Common myeloid progenitor, CD34-positive (primary cell): ENCODE measurements at regions not wholly inside any gene's neighbourhood (a gene's known extent, or its start where the extent isn't known, plus 50 kb on each side); places are given as distances from the start of the nearest gene placed in this dataset.
"Not testable (repeated sequence)": the region's sequence is repeated elsewhere in the genome, so short reads cannot be mapped to it uniquely, and the experiment has no call there.

Source experiments
- CTCF ChIA-PET: fragments of 350-600 bp; sonication (Branson Sonifier 250); formaldehyde crosslinking; loops from one replicate; lab custom pipeline; 2021; ENCODE audit warnings: antibody characterized with exemption; lab: Charles Lee
- POLR2A ChIA-PET: fragments of 350-600 bp; sonication (Branson Sonifier 250); formaldehyde crosslinking; loops from one replicate; lab custom pipeline; 2021; ENCODE audit warnings: antibody characterized with exemption; lab: Charles Lee
- DNase-seq, 3 donors: peaks; one replicate each; pipeline versions ENCODE4 v3.0.0 to v3.0.0-alpha.2; 2013
- H3K27ac ChIP-seq, 2 experiments: 1 replicate in 1 of 2; 2 replicates in 1 of 2; pipeline ENCODE4 v1.7.0; 2013; ENCODE audit warnings: inconsistent platforms in 2 of 2, low read length in 2 of 2, mild to moderate bottlenecking in 2 of 2, low read depth in 1 of 2, moderate library complexity in 1 of 2; ENCODE audit not compliant: severe bottlenecking in 2 of 2, insufficient read depth in 1 of 2, poor library complexity in 1 of 2
- H3K27me3 ChIP-seq, 5 experiments: replicated peaks in 2 of 5; 1 replicate in 3 of 5; 2 replicates in 2 of 5; pipeline versions ENCODE4 v1.6.1 to v1.7.0; 2013; ENCODE audit warnings: low read length in 4 of 5, mild to moderate bottlenecking in 2 of 5, moderate library complexity in 2 of 5, inconsistent platforms in 1 of 5; ENCODE audit not compliant: insufficient read depth in 5 of 5, control insufficient read depth in 4 of 5
- H3K36me3 ChIP-seq, 4 experiments: 1 replicate in 2 of 4; 2 replicates in 2 of 4; pipeline versions ENCODE4 v1.6.1 to v1.7.0; 2013; ENCODE audit warnings: low read length in 3 of 4, control low read depth in 1 of 4, mild to moderate bottlenecking in 1 of 4; ENCODE audit not compliant: control insufficient read depth in 4 of 4, insufficient read depth in 4 of 4
- H3K4me1 ChIP-seq, 4 experiments: 1 replicate in 3 of 4; 2 replicates in 1 of 4; pipeline versions ENCODE4 v1.6.1 to v1.7.1; 2013; ENCODE audit warnings: low read length in 3 of 4, mild to moderate bottlenecking in 3 of 4, control low read depth in 1 of 4, inconsistent platforms in 1 of 4, moderate library complexity in 1 of 4; ENCODE audit not compliant: control insufficient read depth in 4 of 4, insufficient read depth in 4 of 4; ENCODE audit errors: control extremely low read depth in 1 of 4
- H3K4me3 ChIP-seq, 7 experiments: 1 replicate in 4 of 7; 2 replicates in 3 of 7; pipeline versions ENCODE4 v1.5.1 to v1.7.0; 2013; ENCODE audit warnings: mild to moderate bottlenecking in 7 of 7, low read length in 6 of 7, moderate library complexity in 6 of 7, inconsistent platforms in 2 of 7, low read depth in 2 of 7, control low read depth in 1 of 7; ENCODE audit not compliant: insufficient read depth in 4 of 7, control insufficient read depth in 1 of 7; ENCODE audit errors: extremely low read depth in 1 of 7
- H3K9me3 ChIP-seq, 5 experiments: 1 replicate in 4 of 5; 2 replicates in 1 of 5; pipeline versions ENCODE4 v1.6.1 to v1.7.1; 2013; ENCODE audit warnings: low read length in 4 of 5, mild to moderate bottlenecking in 2 of 5, inconsistent platforms in 1 of 5, low read depth in 1 of 5, moderate library complexity in 1 of 5; ENCODE audit not compliant: control insufficient read depth in 4 of 5, insufficient read depth in 2 of 5; ENCODE audit errors: control extremely low read depth in 1 of 5
- WGBS: methylation state at CpG from one replicate; pipeline ENCODE4 v1.1.5; 2013; ENCODE audit not compliant: insufficient coverage; 5-methylcytosine and 5-hydroxymethylcytosine counted together

DNA sequence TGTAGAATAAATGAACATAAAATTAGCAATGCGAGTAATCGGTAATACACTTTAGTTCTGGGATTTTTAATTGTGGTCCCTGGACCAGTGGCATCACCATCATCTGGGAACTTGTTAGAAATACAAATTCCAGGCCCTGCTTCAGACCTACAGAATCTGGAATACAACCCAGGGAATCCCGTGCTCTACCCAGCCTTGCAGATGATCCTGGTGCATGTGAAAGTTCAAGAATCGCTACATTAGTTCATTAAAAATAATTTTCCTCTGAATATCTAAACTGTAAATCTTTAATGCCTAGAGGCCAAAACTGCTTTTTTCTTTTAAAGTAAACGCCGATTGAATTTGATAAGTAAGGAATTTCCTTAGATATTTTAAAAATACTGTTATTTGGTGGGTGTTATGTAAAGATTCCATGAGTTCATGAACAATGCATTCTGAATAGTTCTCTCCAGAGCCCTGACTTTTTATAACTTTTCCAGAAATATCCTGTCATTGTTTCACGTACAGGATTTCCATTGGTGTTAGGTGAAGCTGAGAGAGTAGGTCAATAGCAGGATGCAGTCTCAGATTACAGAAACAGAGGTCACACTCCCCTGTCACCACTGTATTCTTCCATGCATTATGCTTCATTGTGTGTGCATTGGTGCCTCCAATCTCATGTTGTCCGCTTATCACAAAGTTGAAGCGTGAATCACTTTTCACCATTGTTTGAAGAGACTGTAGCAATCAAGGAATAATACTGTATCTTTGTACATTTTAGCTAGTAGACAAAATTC, 596.5 kb upstream of the KLF12 start:
- Histone ChIP-seq H3K36me3 (no peaks in the 10 kb centered on the region), H3K4me1 (no peaks in the 10 kb centered on the region), H3K27ac (no peak overlapping the region), H3K27me3 (no peaks in the 10 kb centered on the region), H3K4me3 (no peak overlapping the region), H3K9me3 (no peaks in the 10 kb centered on the region)
- POLR2A ChIA-PET, result no interaction called here
- 80% methylated on average over 5 of the region's 9 CpGs for WGBS
- CTCF ChIA-PET, result no interaction called here
- DNase-seq, result no peak

- CTCF ChIA-PET, result no interaction called here
- Histone ChIP-seq H3K27me3 (no peaks in the 10 kb centered on the region), H3K4me1 (no peaks in the 10 kb centered on the region), H3K27ac (no peak overlapping the region), H3K4me3 (no peak overlapping the region), H3K36me3 (no peaks in the 10 kb centered on the region), H3K9me3 (no peaks in the 10 kb centered on the region)
- POLR2A ChIA-PET, result no interaction called here
- WGBS, result 100% methylated on average over 1 of the region's 1 CpG
- no peak for DNase-seq
Measured at GRCh38 chr13:74726206-74726605, 592.0 kb upstream of the KLF12 start.

GRCh38 chr13:74718232-74718842, 584.1 kb upstream of the KLF12 start:
- H3K27ac ChIP-seq, H3K27me3 ChIP-seq, POLR2A ChIA-PET, H3K9me3 ChIP-seq, CTCF ChIA-PET, DNase-seq, H3K4me3 ChIP-seq, H3K4me1 ChIP-seq, H3K36me3 ChIP-seq: not testable (repeated sequence)
- WGBS, result 92% methylated on average over 7 of the region's 31 CpGs

DNA sequence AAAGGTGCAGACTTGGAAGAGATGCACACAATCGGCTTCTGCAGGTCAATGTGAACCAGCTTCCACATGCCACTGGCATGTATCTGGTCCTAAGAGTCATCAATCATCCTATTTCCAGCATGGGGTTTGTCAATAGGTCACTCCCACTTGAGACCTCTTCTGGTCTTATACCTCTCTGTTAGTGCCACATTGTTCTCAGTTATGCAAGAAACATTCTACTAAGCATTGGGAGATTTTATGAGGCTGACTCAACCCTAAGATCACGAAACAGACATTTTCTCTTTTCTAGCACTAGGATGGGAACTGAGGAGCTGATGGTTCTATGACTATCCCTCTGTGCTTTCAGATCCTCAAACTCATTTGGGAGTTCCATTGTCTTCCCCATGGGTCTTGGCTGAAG, 581.5 kb upstream of the KLF12 start:
- ChIA-PET POLR2A (no interaction called here), CTCF (no interaction called here)
- H3K4me3 ChIP-seq, result no peak overlapping the region

GRCh38 chr13:74710006-74710405, 575.8 kb upstream of the KLF12 start:
- Histone ChIP-seq H3K4me1 (no peaks in the 10 kb centered on the region), H3K9me3 (peaks cover 0 to 3% (median 0%) of the 10 kb centered on the region in 5 experiments), H3K4me3 (no peak overlapping the region), H3K36me3 (no peaks in the 10 kb centered on the region), H3K27ac (no peak overlapping the region), H3K27me3 (no peaks in the 10 kb centered on the region)
- no peak for DNase-seq
- ChIA-PET POLR2A (no interaction called here), CTCF (no interaction called here)

More for the DNA sequence above, 581.5 kb upstream of the KLF12 start:
- Histone ChIP-seq H3K36me3 (no peaks in the 10 kb centered on the region), H3K4me1 (no peaks in the 10 kb centered on the region), H3K27ac (no peak overlapping the region), H3K27me3 (no peaks in the 10 kb centered on the region), H3K9me3 (peaks cover 0 to 4% (median 0%) of the 10 kb centered on the region in 5 experiments)
- whole genome bisulfite sequencing, result 76% methylated on average over 2 of the region's 2 CpGs
- no peak for DNase-seq

GRCh38 chr13:74709226-74709625, 575.0 kb upstream of the KLF12 start:
- no peak for DNase-seq
- no peak overlapping the region for H3K4me3 ChIP-seq
- no peaks in the 10 kb centered on the region for H3K36me3 ChIP-seq
- no peaks in the 10 kb centered on the region for H3K27me3 ChIP-seq
- CTCF ChIA-PET, result no interaction called here
- peaks cover 0 to 3% (median 0%) of the 10 kb centered on the region in 5 experiments for H3K9me3 ChIP-seq
- POLR2A ChIA-PET, result no interaction called here
- H3K27ac ChIP-seq, result no peak overlapping the region
- WGBS, result 71% methylated on average over 2 of the region's 2 CpGs
- H3K4me1 ChIP-seq, result no peaks in the 10 kb centered on the region

DNA sequence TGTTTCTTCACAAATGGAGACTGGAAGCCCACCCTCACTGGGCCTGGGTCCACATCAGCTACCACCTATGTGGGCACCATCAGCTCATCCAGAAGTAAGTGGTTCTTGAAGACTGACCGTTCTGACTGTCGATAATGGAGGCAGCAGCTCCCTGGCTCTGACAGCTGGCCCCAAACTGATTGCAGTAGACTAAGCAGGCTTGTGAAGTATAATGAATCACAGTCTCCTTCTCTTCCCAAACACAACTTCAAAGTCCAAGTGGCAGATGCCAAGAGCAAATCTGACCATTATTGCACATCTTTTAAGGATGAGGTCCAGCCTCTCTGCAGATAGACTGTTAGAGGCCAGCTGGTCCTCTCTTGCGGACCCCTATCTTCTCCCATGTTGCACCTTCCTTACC, 574.4 kb upstream of the KLF12 start:
- 75% methylated on average over 3 of the region's 3 CpGs for WGBS
- ChIA-PET CTCF (no interaction called here), POLR2A (no interaction called here)
- Histone ChIP-seq H3K36me3 (no peaks in the 10 kb centered on the region), H3K27ac (no peak overlapping the region), H3K4me3 (no peak overlapping the region), H3K9me3 (no peaks in the 10 kb centered on the region), H3K4me1 (no peaks in the 10 kb centered on the region), H3K27me3 (no peaks in the 10 kb centered on the region)
- DNase-seq, result no peak
